Activated CD4-positive, alpha-beta T cell treated with anti-CD3 and anti-CD28 coated beads for 36 hours (primary cell): ENCODE measurements at regions not wholly inside any gene's neighbourhood (a gene's known extent, or its start where the extent isn't known, plus 50 kb on each side); places are given as distances from the start of the nearest gene placed in this dataset.
A peak's percentile ranks its signal among the peaks of the same experiment; 100 is the strongest.

Source experiments
- ATAC-seq: fragments of 200-7000 bp; cut with Tn5 transposase; one replicate; pipeline ENCODE4 v1.10.0; 2021; ENCODE audit warnings: mild to moderate bottlenecking, moderate library complexity
- CTCF ChIA-PET: fragments of 350-600 bp; sonication (Branson Sonifier 250); formaldehyde crosslinking; loops from one replicate; lab custom pipeline; 2021; ENCODE audit warnings: antibody characterized with exemption; lab: Charles Lee
- POLR2A ChIA-PET: fragments of 350-600 bp; sonication (Branson Sonifier 250); formaldehyde crosslinking; loops from one replicate; lab custom pipeline; 2021; ENCODE audit warnings: antibody characterized with exemption, inconsistent platforms; lab: Charles Lee
- DNase-seq: peaks from one replicate; pipeline ENCODE4 v3.0.0-alpha.2; 2020
- H3K27ac Mint-ChIP-seq: one replicate; pipeline ENCODE4 v1.8.0; 2021; ENCODE audit warnings: mixed read lengths
- H3K27me3 Mint-ChIP-seq: one replicate; pipeline ENCODE4 v1.8.0; 2021; ENCODE audit warnings: mixed read lengths
- H3K36me3 Mint-ChIP-seq: one replicate; pipeline ENCODE4 v1.8.0; 2021; ENCODE audit warnings: low read depth, mixed read lengths
- H3K4me1 Mint-ChIP-seq: one replicate; pipeline ENCODE4 v1.8.0; 2021; ENCODE audit warnings: mixed read lengths
- H3K4me3 Mint-ChIP-seq: one replicate; pipeline ENCODE4 v1.8.0; 2021; ENCODE audit warnings: mild to moderate bottlenecking, moderate library complexity, mixed read lengths
- H3K9me3 Mint-ChIP-seq: one replicate; pipeline ENCODE4 v1.8.0; 2021; ENCODE audit warnings: low read depth, mixed read lengths
- intact Hi-C, 2 experiments: fragments of 100-400 bp; cut with DNase I in 1 of 2; cut with micrococcal nuclease in 1 of 2; formaldehyde crosslinking; loops; one replicate each; pipeline versions ENCODE4 v1.14.2 to v1.15.1; 2022 to 2024; cut with DNase I, micrococcal nuclease

DNA sequence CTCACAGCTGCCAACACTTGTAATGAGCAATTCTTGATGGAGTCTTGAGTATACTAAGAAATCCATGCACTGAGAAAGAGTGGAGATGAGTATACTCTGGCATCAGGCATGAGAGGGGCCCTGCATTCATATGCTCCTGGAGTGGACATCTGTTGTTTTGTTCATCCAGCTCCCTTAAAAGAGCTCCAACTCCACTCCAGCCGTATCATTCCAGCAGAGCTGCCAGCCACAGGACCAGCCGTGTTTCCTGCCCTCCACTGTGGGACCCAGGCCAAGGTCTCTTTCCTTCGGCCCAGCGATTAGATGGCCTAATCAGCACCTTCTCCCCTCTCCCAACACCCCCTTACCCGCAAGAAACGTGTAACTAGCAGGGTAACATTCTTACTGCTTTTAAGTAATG lies 144.5 kb downstream of the OMA1 start:
- H3K36me3 Mint-ChIP-seq, result no peaks in the 10 kb centered on the region
- H3K27ac Mint-ChIP-seq, result no peak overlapping the region
- no peaks in the 10 kb centered on the region for H3K4me1 Mint-ChIP-seq
- ATAC-seq (no peak), DNase-seq (no peak)
- H3K9me3 Mint-ChIP-seq, result no peaks in the 10 kb centered on the region
- no peak overlapping the region for H3K4me3 Mint-ChIP-seq
- intact Hi-C loops, result no loop called here
- CTCF ChIA-PET, result interaction anchor here (0.5 kb wide), 1 partner anchor 1632 kb away, joined by 3 read pairs; no protein-coding TSS in a partner anchor
- no peaks in the 10 kb centered on the region for H3K27me3 Mint-ChIP-seq
- POLR2A ChIA-PET, result interaction anchor here (0.6 kb wide), 1 partner anchor 60 kb away, joined by 5 read pairs; no protein-coding TSS in a partner anchor

DNA sequence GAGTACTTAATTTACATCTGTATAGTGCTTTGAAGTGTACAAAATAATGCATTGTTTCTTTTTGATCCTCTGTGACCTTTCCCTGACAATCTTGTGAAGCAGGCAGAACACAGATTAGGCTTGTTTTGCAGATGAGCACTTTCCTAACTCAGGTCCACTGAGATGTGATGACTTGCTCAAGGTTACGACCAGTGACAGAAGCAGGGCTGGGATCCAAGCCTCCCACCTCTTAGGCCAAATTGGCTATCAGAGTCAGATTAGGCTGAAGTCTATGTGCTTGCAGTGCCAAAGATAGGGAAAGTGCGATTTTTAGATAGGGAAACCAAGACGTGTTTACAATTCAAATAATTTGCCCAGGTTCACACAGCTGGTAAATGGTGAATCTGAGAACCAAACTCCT lies 147.3 kb downstream of the OMA1 start:
- POLR2A ChIA-PET, result no interaction called here
- Mint-ChIP-seq H3K9me3 (no peaks in the 10 kb centered on the region), H3K4me1 (no peaks in the 10 kb centered on the region), H3K27me3 (no peaks in the 10 kb centered on the region), H3K4me3 (no peak overlapping the region), H3K36me3 (no peaks in the 10 kb centered on the region), H3K27ac (no peak overlapping the region)
- ATAC-seq (no peak), DNase-seq (no peak)
- CTCF ChIA-PET, result no interaction called here
- intact Hi-C loops, result no loop called here

DNA sequence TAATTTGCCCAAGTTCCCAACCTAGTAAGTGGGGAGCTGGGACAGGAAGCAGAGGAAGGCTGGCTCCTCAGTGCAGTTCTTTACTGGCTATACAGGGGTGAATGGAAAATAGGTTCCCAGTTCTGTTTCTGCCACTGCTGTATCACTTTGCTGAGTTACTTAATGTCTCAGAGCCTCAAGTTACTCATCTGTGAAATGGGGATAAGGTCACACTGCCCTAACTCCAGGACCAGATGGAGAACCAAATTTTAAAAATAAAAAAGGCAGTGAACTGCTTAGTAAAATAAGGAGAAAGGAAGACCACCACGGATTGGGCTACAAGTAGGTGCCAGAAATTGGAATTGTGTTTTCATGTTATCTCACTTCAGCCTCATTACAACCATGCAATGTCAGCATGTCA lies 147.8 kb downstream of the OMA1 start:
- CTCF ChIA-PET, result no interaction called here
- POLR2A ChIA-PET, result no interaction called here
- no peak overlapping the region for H3K27ac Mint-ChIP-seq
- no peak for DNase-seq
- H3K27me3 Mint-ChIP-seq, result no peaks in the 10 kb centered on the region
- no peak for ATAC-seq
- no peak overlapping the region for H3K4me3 Mint-ChIP-seq
- intact Hi-C loops, result no loop called here
- H3K36me3 Mint-ChIP-seq, result no peaks in the 10 kb centered on the region
- no peaks in the 10 kb centered on the region for H3K9me3 Mint-ChIP-seq
- H3K4me1 Mint-ChIP-seq, result no peaks in the 10 kb centered on the region

DNA sequence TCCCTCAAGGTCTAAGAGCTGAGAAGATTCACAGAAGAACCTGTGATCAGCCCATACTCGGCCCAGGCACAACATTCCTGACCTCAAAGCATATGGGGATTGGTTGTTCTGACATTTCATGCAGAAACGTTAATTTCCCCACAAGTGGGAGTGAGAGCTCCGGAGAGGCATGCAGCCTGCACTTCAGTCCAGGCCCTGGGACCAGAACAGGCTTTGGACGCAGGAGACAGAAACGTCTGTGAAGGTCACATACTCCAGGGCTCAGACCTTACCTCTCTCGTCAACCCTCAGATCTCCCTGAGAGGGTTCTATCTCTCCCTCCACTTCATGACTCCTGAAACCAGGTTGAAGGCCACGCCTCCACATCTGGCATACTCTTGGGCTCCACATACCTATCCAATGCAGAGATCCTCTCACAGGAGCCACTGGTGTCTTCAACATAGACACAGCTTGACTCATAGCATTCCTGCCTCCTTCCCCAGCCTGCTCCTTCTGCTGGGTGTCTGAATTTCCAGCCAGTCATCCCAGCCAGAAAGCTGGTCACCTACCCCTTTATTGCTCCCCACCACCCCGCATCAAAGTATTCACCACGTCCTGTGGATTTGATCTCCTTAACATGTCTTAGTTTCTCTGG lies 149.2 kb downstream of the OMA1 start:
- H3K9me3 Mint-ChIP-seq, result no peaks in the 10 kb centered on the region
- ChIA-PET POLR2A (no interaction called here), CTCF (no interaction called here)
- no peaks in the 10 kb centered on the region for H3K27me3 Mint-ChIP-seq
- H3K27ac Mint-ChIP-seq, result no peak overlapping the region
- no peaks in the 10 kb centered on the region for H3K4me1 Mint-ChIP-seq
- DNase-seq, result no peak
- ATAC-seq, result no peak
- intact Hi-C loops, result no loop called here
- no peak overlapping the region for H3K4me3 Mint-ChIP-seq
- no peaks in the 10 kb centered on the region for H3K36me3 Mint-ChIP-seq

DNA sequence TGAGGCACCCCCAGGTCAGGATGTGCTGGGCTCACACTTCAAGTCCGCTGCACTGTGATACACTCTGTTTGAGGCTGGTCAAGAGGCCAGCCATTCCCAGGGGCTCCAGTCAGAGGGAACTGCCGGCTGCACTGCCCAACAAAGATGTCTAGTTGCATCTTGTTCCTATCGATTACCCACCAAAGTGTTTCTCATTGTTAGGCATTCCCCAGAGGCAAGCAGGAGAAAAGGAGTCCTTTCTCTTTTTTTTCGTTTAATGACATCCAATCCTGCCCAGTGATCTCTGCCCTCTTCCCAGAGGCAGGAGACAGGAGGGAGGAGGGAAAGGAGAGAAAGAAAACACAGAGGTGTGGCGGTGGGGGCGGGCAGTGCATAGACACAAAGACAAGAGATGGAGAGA lies 150.4 kb downstream of the OMA1 start:
- intact Hi-C loops, result no loop called here
- Mint-ChIP-seq H3K4me3 (no peak overlapping the region), H3K9me3 (no peaks in the 10 kb centered on the region), H3K4me1 (no peaks in the 10 kb centered on the region), H3K36me3 (no peaks in the 10 kb centered on the region), H3K27ac (no peak overlapping the region), H3K27me3 (no peaks in the 10 kb centered on the region)
- DNase-seq, result no peak
- ChIA-PET POLR2A (no interaction called here), CTCF (no interaction called here)
- no peak for ATAC-seq

DNA sequence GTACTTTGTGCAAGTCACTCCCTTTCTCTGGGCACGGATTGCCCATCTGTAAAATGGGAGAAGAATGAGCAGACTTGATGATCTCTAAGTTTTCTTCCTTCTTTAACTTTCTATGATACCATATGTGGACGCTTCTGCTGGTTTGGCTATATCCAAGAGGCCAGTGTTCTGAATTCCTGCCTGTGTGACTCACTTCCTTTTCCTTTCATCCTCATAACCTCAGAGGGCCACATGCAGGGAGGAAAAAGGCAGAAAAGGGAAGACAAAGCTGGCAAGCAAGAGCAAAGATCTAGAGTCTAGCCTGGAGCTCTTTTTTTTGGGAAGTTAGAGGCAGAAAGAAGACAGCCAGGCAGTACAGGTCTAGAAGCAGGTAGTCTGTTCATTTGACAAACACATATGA lies 151.2 kb downstream of the OMA1 start:
- POLR2A ChIA-PET, result no interaction called here
- no peak overlapping the region for H3K27ac Mint-ChIP-seq
- ATAC-seq (no peak), DNase-seq (no peak)
- intact Hi-C loops, result no loop called here
- H3K27me3 Mint-ChIP-seq, result no peaks in the 10 kb centered on the region
- CTCF ChIA-PET, result interaction anchor here (0.6 kb wide), 1 partner anchor 9 kb away, joined by 3 read pairs; no protein-coding TSS in a partner anchor
- no peaks in the 10 kb centered on the region for H3K9me3 Mint-ChIP-seq
- no peak overlapping the region for H3K4me3 Mint-ChIP-seq
- no peaks in the 10 kb centered on the region for H3K4me1 Mint-ChIP-seq
- no peaks in the 10 kb centered on the region for H3K36me3 Mint-ChIP-seq

DNA sequence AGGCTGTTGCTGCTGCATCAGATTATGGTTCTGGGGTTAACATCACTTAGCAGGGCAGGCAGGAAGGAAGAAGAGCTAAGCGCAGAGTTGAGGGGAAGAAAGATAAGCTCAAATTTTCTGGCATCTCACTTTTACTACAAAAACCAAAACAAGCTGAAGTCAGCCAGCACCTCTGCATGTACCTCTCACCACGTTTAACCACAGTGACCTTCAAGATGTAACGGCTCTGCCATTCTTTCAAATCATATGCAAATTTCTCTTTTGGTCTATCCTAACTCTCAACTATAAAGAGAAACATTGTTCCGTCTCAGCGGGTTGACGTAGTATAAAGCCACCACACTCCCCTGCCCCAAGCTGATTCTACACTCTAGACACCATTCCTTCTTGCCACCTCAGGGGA lies 154.4 kb downstream of the OMA1 start:
- ATAC-seq (peak; percentile 84), DNase-seq (peak; percentile 16)
- Mint-ChIP-seq H3K9me3 (no peaks in the 10 kb centered on the region), H3K36me3 (no peaks in the 10 kb centered on the region), H3K4me3 (no peak overlapping the region), H3K27me3 (no peaks in the 10 kb centered on the region), H3K4me1 (no peaks in the 10 kb centered on the region), H3K27ac (no peak overlapping the region)
- CTCF ChIA-PET, result interaction anchor here (1.1 kb wide), 2 partner anchors 123 to 155 kb away, joined by 3 to 4 read pairs; partner anchors contain the start of gene OMA1
- POLR2A ChIA-PET, result no interaction called here
- intact Hi-C loops, result no loop called here

DNA sequence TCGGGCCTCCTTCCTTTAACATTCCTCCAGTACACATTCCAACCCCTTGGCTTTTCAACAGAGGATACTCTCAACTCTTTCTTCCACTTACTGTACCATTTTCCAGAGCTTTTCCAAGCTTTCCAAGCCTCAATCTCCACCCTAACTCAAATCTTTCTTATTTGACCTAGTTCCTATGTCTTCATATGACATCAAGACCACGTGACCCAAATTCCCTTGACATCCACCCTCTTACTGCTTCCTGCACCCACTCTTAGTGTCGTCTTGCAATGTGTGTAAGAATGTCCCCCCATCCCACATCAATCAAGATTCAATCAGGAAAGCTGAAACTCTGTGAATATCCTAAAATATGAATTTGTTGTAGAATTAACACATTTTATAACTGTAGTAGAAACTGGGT lies 155.0 kb downstream of the OMA1 start:
- no peaks in the 10 kb centered on the region for H3K36me3 Mint-ChIP-seq
- DNase-seq (no peak), ATAC-seq (no peak)
- ChIA-PET CTCF (no interaction called here), POLR2A (no interaction called here)
- intact Hi-C loops, result no loop called here
- no peaks in the 10 kb centered on the region for H3K4me1 Mint-ChIP-seq
- H3K9me3 Mint-ChIP-seq, result no peaks in the 10 kb centered on the region
- H3K27ac Mint-ChIP-seq, result no peak overlapping the region
- no peaks in the 10 kb centered on the region for H3K27me3 Mint-ChIP-seq
- no peak overlapping the region for H3K4me3 Mint-ChIP-seq

DNA sequence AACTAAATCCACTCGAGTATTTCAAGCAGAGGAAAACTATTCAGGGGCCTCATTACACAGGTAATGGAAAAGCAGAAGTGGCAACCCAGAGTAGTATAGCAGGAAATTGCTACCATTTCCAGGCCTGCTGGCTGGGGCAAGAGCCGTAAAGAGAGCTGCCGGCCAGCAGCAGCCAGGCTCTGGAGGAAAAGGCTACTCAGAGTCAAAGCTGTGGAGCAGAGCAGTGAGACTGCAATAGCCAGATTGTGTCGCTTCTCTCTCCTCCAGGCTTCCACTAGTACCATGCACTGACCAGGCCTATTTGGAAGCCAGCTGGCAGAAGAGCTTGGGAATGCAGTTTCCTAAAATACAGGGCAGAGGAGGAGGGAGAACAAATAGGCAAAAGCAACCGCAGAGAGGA lies 155.5 kb downstream of the OMA1 start:
- CTCF ChIA-PET, result no interaction called here
- POLR2A ChIA-PET, result no interaction called here
- intact Hi-C loops, result no loop called here

DNA sequence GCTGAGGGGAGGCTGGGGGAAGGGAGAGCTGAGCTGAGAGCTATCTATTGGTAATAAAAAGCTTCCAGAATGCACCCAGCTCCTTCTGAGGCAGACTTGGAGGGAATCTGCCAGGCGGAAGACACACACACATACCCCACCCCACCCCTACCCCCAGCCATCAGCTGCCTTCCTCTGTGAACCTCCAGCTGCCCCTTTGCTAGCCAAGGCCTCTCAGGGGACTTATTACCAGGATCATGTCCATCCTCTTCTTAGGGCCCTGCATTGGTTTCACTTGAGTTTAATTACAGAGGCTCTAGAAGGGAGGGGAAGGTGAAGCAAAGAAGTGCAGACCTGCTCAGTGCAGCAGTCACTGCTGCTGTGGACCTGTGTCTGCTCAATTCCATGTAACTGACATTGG lies 156.4 kb downstream of the OMA1 start:
- no peaks in the 10 kb centered on the region for H3K36me3 Mint-ChIP-seq
- H3K27ac Mint-ChIP-seq, result no peak overlapping the region
- intact Hi-C loops, result no loop called here
- H3K4me3 Mint-ChIP-seq, result no peak overlapping the region
- ChIA-PET POLR2A (no interaction called here), CTCF (no interaction called here)
- H3K9me3 Mint-ChIP-seq, result no peaks in the 10 kb centered on the region
- no peak for ATAC-seq
- H3K27me3 Mint-ChIP-seq, result no peaks in the 10 kb centered on the region
- H3K4me1 Mint-ChIP-seq, result no peaks in the 10 kb centered on the region
- DNase-seq, result no peak

More for the DNA sequence above, 155.5 kb downstream of the OMA1 start:
- H3K4me3 Mint-ChIP-seq, result no peak overlapping the region
- H3K4me1 Mint-ChIP-seq, result no peaks in the 10 kb centered on the region
- no peaks in the 10 kb centered on the region for H3K9me3 Mint-ChIP-seq
- DNase-seq (no peak), ATAC-seq (no peak)
- H3K36me3 Mint-ChIP-seq, result no peaks in the 10 kb centered on the region
- no peak overlapping the region for H3K27ac Mint-ChIP-seq
- H3K27me3 Mint-ChIP-seq, result no peaks in the 10 kb centered on the region

DNA sequence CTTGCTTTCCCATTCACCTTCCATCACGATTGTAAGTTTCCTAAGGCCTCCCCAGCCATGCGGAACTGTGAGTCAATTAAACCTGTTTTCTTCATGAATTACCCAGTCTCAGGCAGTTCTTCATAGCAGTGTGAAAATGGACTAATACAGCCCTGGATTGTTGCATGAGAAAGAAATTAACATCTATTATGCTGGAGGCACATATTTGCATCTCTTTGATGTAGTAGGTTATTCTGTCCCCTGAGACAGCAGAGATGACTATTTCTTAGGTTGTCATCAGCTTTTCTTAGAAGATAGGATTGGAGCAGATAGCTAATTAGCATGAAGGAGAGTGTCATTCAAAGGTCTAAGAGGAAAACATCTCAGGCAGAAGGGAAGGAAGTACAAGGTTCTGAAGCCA lies 166.2 kb downstream of the OMA1 start:
- no peak for ATAC-seq
- peaks cover 1% of the 10 kb centered on the region for H3K36me3 Mint-ChIP-seq
- no peak overlapping the region for H3K27ac Mint-ChIP-seq
- H3K4me1 Mint-ChIP-seq, result no peaks in the 10 kb centered on the region
- H3K9me3 Mint-ChIP-seq, result peaks cover 5% of the 10 kb centered on the region
- ChIA-PET CTCF (no interaction called here), POLR2A (no interaction called here)
- intact Hi-C loops, result no loop called here
- no peaks in the 10 kb centered on the region for H3K27me3 Mint-ChIP-seq
- H3K4me3 Mint-ChIP-seq, result no peak overlapping the region
- DNase-seq, result no peak

DNA sequence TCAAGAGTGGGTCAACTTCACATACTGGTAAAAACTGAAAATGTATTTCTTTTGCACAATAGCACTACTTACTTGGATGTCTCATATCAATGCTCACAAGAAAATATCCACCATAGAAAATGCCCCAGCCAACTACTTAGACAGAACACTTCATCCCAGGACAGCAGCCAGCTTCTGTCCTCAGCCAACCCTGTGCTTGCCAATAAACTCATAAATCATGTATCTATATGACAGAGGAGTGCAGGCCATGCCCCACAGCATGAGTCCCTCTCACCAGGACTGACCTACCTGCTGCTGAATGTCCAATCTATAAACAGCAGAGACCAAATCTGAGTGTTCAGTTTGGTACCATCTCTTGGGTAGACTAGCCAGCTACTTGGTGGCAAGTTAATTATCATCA lies 179.3 kb downstream of the OMA1 start:
- H3K4me3 Mint-ChIP-seq, result no peak overlapping the region
- no peaks in the 10 kb centered on the region for H3K4me1 Mint-ChIP-seq
- peaks cover 3% of the 10 kb centered on the region for H3K36me3 Mint-ChIP-seq
- intact Hi-C loops, result no loop called here
- peaks cover 8% of the 10 kb centered on the region for H3K9me3 Mint-ChIP-seq
- ChIA-PET POLR2A (no interaction called here), CTCF (no interaction called here)
- DNase-seq, result no peak
- no peaks in the 10 kb centered on the region for H3K27me3 Mint-ChIP-seq
- no peak overlapping the region for H3K27ac Mint-ChIP-seq
- ATAC-seq, result no peak
